ENCODE measurements at regions not wholly inside any gene's neighbourhood (a gene's known extent, or its start where the extent isn't known, plus 50 kb on each side); places are given as distances from the start of the nearest gene placed in this dataset.
A peak's percentile ranks its signal among the peaks of the same experiment; 100 is the strongest.

DNA sequence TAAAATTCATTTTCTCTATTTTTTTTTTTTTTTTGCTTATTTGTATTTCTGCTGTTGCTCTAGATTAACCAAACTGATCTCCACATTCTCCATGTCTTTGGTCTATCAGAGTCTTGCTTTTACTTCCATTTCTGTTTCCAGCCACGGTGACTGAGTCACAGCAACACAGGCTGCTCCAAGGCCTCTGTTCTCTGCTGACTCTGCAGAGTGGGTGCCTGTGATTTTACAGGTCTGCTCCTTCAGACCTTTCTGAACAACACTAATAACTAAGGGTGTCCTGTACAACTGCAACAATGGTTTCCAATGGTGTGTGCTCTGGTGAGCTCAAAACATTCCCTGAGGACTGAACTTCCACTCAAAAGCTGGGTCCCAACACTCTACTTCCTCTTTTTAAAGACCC is 102.3 kb upstream of the BMP2 start:
- H2BK5ac ChIP-seq (ENCODE audit: low read depth, low read length, poor library complexity), result no peak overlapping the region
- no peak overlapping the region for H3K4me2 ChIP-seq (ENCODE audit: low read length)
- H3K9me3 ChIP-seq (ENCODE audit: insufficient read depth, low read depth, low read length), result peaks cover 3% of the 10 kb centered on the region
- H3K79me1 ChIP-seq (ENCODE audit: low read length), result no peaks in the 10 kb centered on the region
- H3K36me3 ChIP-seq (ENCODE audit: control insufficient read depth in 1 of 2, insufficient read depth in 2 of 2, low read length in 2 of 2), result no peaks in the 10 kb centered on the region
- no peak overlapping the region for H3K4me3 ChIP-seq (ENCODE audit: low read depth, low read length)
- no peak overlapping the region for H3K23ac ChIP-seq (ENCODE audit: low read length)
- no peak overlapping the region for H4K91ac ChIP-seq (ENCODE audit: low read depth, low read length)
- H2AK5ac ChIP-seq (ENCODE audit: low read length), result no peak overlapping the region
- H3K9ac ChIP-seq (ENCODE audit: low read length), result no peak overlapping the region
- H4K12ac ChIP-seq (ENCODE audit: low read depth, low read length), result no peak overlapping the region
- H3K27ac ChIP-seq (ENCODE audit: low read depth, low read length), result peak overlapping the region; percentile 70
- H2AFZ ChIP-seq (ENCODE audit: insufficient read depth, low read length, poor library complexity), result no peak overlapping the region
- no peak overlapping the region for H3K14ac ChIP-seq (ENCODE audit: low read length)
- H3K18ac ChIP-seq (ENCODE audit: low read length), result no peak overlapping the region
- peak in 1 of 2 donors; percentile 9 for DNase-seq
- H3K27me3 ChIP-seq (ENCODE audit: insufficient read depth, low read length), result no peaks in the 10 kb centered on the region
- peak overlapping the region; percentile 32 for H4K8ac ChIP-seq (ENCODE audit: low read depth, low read length)
- H3K4ac ChIP-seq (ENCODE audit: low read depth, low read length), result no peak overlapping the region
- peak overlapping the region; percentile 52 for H2BK120ac ChIP-seq (ENCODE audit: insufficient read depth, low read length, poor library complexity)
- H3K79me2 ChIP-seq (ENCODE audit: control insufficient read depth, insufficient read depth, low read length, poor library complexity), result no peaks in the 10 kb centered on the region
- peaks cover 2 to 4% of the 10 kb centered on the region in 2 experiments for H3K4me1 ChIP-seq (ENCODE audit: control insufficient read depth in 1 of 2, insufficient read depth in 2 of 2, low read length in 2 of 2)
- H2BK12ac ChIP-seq (ENCODE audit: low read length), result peak overlapping the region; percentile 79
- no CpG with 5 or more reads among the region's 1 CpG for WGBS (ENCODE audit: extremely low coverage, insufficient coverage, insufficient read length)

DNA sequence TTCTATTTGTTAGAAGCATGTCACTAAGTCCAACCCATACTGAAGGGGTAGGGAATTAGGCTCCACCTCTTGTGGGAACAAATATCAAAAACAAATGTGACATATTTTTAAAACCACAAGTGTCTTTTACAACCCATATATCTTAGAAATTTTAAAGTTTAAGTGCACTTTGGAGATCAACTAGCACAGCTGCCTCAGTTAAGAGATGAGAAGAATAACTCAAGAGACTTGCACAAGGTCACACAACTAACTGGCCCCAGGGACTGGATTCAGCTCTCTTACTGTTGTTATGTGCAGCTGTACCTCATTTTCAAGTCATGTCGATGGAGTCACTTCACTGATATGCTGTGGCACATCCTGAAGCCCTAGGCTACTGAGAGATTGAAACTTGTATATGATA is 102.9 kb upstream of the BMP2 start:
- Histone ChIP-seq H3K9me3 (ENCODE audit: insufficient read depth, low read depth, low read length) (peaks cover 3% of the 10 kb centered on the region), H4K91ac (ENCODE audit: low read depth, low read length) (no peak overlapping the region), H3K27me3 (ENCODE audit: insufficient read depth, low read length) (no peaks in the 10 kb centered on the region), H3K79me1 (ENCODE audit: low read length) (no peaks in the 10 kb centered on the region), H3K36me3 (ENCODE audit: control insufficient read depth in 1 of 2, insufficient read depth in 2 of 2, low read length in 2 of 2) (no peaks in the 10 kb centered on the region), H3K18ac (ENCODE audit: low read length) (no peak overlapping the region), H3K79me2 (ENCODE audit: control insufficient read depth, insufficient read depth, low read length, poor library complexity) (no peaks in the 10 kb centered on the region), H3K27ac (ENCODE audit: low read depth, low read length) (no peak overlapping the region), H3K14ac (ENCODE audit: low read length) (no peak overlapping the region), H2AK5ac (ENCODE audit: low read length) (no peak overlapping the region), H2BK5ac (ENCODE audit: low read depth, low read length, poor library complexity) (no peak overlapping the region), H3K9ac (ENCODE audit: low read length) (no peak overlapping the region), H3K23ac (ENCODE audit: low read length) (no peak overlapping the region), H3K4me1 (ENCODE audit: control insufficient read depth in 1 of 2, insufficient read depth in 2 of 2, low read length in 2 of 2) (peaks cover 2 to 4% of the 10 kb centered on the region in 2 experiments), H2BK120ac (ENCODE audit: insufficient read depth, low read length, poor library complexity) (no peak overlapping the region), H3K4me3 (ENCODE audit: low read depth, low read length) (no peak overlapping the region), H4K8ac (ENCODE audit: low read depth, low read length) (no peak overlapping the region), H3K4me2 (ENCODE audit: low read length) (no peak overlapping the region), H2AFZ (ENCODE audit: insufficient read depth, low read length, poor library complexity) (no peak overlapping the region), H2BK12ac (ENCODE audit: low read length) (no peak overlapping the region), H3K4ac (ENCODE audit: low read depth, low read length) (no peak overlapping the region), H4K12ac (ENCODE audit: low read depth, low read length) (no peak overlapping the region)
- WGBS (ENCODE audit: extremely low coverage, insufficient coverage, insufficient read length), result no CpG with 5 or more reads among the region's 1 CpG
- DNase-seq, result peak in 1 of 2 donors; percentile 1

DNA sequence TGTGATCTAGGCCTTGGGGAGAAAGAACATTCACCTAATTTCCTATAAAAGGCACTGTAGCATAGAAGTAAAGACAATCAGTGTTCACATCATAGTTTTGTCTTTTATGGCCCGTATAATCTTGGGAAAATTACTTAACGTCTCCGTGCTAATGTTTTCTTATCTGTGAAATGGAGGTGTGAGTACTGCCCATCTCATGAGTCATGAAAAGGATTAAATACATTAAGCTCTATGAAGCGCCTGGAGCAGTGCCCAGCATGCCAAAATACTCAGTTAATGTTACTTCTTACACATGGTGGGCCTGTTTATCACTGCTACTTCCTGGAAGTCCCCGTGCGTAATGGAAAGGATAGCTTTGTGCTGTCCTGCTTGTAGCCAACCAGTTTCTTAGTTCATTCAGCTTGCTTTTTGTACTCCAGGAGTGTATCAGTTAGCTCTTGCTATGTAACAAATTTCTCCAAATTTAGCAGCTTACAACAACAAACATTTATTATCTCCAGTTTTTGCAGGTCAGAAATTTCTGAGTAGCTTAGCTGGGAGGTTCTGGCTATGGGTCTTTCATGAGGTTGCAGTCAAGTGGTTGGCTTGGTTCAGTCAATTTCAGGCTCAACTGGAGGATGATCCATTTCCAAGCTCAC is 103.6 kb upstream of the BMP2 start:
- Histone ChIP-seq H2BK5ac (ENCODE audit: low read depth, low read length, poor library complexity) (no peak overlapping the region), H3K27ac (ENCODE audit: low read depth, low read length) (no peak overlapping the region), H3K79me2 (ENCODE audit: control insufficient read depth, insufficient read depth, low read length, poor library complexity) (no peaks in the 10 kb centered on the region), H3K27me3 (ENCODE audit: insufficient read depth, low read length) (no peaks in the 10 kb centered on the region), H2BK120ac (ENCODE audit: insufficient read depth, low read length, poor library complexity) (no peak overlapping the region), H3K79me1 (ENCODE audit: low read length) (no peaks in the 10 kb centered on the region), H2AK5ac (ENCODE audit: low read length) (no peak overlapping the region), H2AFZ (ENCODE audit: insufficient read depth, low read length, poor library complexity) (no peak overlapping the region), H3K9me3 (ENCODE audit: insufficient read depth, low read depth, low read length) (peaks cover 3% of the 10 kb centered on the region), H3K18ac (ENCODE audit: low read length) (no peak overlapping the region), H4K8ac (ENCODE audit: low read depth, low read length) (no peak overlapping the region), H4K12ac (ENCODE audit: low read depth, low read length) (no peak overlapping the region), H3K14ac (ENCODE audit: low read length) (no peak overlapping the region), H4K91ac (ENCODE audit: low read depth, low read length) (no peak overlapping the region), H3K23ac (ENCODE audit: low read length) (no peak overlapping the region), H3K9ac (ENCODE audit: low read length) (no peak overlapping the region), H3K4me2 (ENCODE audit: low read length) (no peak overlapping the region), H3K4me1 (ENCODE audit: control insufficient read depth in 1 of 2, insufficient read depth in 2 of 2, low read length in 2 of 2) (peaks cover 2 to 4% of the 10 kb centered on the region in 2 experiments), H3K4ac (ENCODE audit: low read depth, low read length) (no peak overlapping the region), H2BK12ac (ENCODE audit: low read length) (no peak overlapping the region), H3K36me3 (ENCODE audit: control insufficient read depth in 1 of 2, insufficient read depth in 2 of 2, low read length in 2 of 2) (no peaks in the 10 kb centered on the region), H3K4me3 (ENCODE audit: low read depth, low read length) (no peak overlapping the region)
- peak in 1 of 2 donors; percentile 11 for DNase-seq
- WGBS (ENCODE audit: extremely low coverage, insufficient coverage, insufficient read length), result no CpG with 5 or more reads among the region's 6 CpGs

DNA sequence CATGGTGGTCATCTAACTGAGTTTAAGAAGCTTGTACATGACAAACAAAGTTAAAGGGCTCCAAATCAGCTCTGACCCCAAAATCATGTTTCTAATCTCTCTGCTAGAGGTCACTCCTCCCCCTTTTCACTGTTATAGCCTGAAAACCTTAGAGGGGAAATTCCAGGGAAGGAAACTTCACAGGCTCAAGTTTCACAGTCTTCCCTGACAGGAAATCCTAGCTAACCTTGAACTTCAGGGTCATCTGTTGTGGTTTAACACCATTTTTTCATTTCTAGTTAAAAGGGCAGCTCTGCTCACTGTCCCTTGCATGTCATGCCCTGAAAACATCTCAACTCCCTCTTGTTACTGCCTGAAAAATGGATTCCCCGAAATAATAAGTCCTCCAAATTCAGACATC is 104.4 kb upstream of the BMP2 start:
- Histone ChIP-seq H3K4me2 (ENCODE audit: low read length) (no peak overlapping the region), H3K79me1 (ENCODE audit: low read length) (no peaks in the 10 kb centered on the region), H2AFZ (ENCODE audit: insufficient read depth, low read length, poor library complexity) (no peak overlapping the region), H3K4ac (ENCODE audit: low read depth, low read length) (no peak overlapping the region), H2BK5ac (ENCODE audit: low read depth, low read length, poor library complexity) (no peak overlapping the region), H2AK5ac (ENCODE audit: low read length) (no peak overlapping the region), H4K91ac (ENCODE audit: low read depth, low read length) (no peak overlapping the region), H3K18ac (ENCODE audit: low read length) (no peak overlapping the region), H3K27ac (ENCODE audit: low read depth, low read length) (no peak overlapping the region), H2BK120ac (ENCODE audit: insufficient read depth, low read length, poor library complexity) (no peak overlapping the region), H3K23ac (ENCODE audit: low read length) (no peak overlapping the region), H3K9me3 (ENCODE audit: insufficient read depth, low read depth, low read length) (peaks cover 3% of the 10 kb centered on the region), H3K4me3 (ENCODE audit: low read depth, low read length) (no peak overlapping the region), H3K4me1 (ENCODE audit: control insufficient read depth in 1 of 2, insufficient read depth in 2 of 2, low read length in 2 of 2) (peaks cover 2 to 4% of the 10 kb centered on the region in 2 experiments), H4K8ac (ENCODE audit: low read depth, low read length) (no peak overlapping the region), H3K36me3 (ENCODE audit: control insufficient read depth in 1 of 2, insufficient read depth in 2 of 2, low read length in 2 of 2) (no peaks in the 10 kb centered on the region), H4K12ac (ENCODE audit: low read depth, low read length) (no peak overlapping the region), H3K9ac (ENCODE audit: low read length) (no peak overlapping the region), H3K79me2 (ENCODE audit: control insufficient read depth, insufficient read depth, low read length, poor library complexity) (no peaks in the 10 kb centered on the region), H3K27me3 (ENCODE audit: insufficient read depth, low read length) (no peaks in the 10 kb centered on the region), H3K14ac (ENCODE audit: low read length) (no peak overlapping the region), H2BK12ac (ENCODE audit: low read length) (no peak overlapping the region)
- WGBS (ENCODE audit: extremely low coverage, insufficient coverage, insufficient read length), result no CpG with 5 or more reads among the region's 1 CpG
- DNase-seq, result no peak

Measured in trophoblast cell (in vitro differentiated cells and primary cell).